Hindlimb muscle (tissue), 1 donor: ENCODE measurements at regions not wholly inside any gene's neighbourhood (a gene's known extent, or its start where the extent isn't known, plus 50 kb on each side); places are given as distances from the start of the nearest gene placed in this dataset.
"Not testable (repeated sequence)": the region's sequence is repeated elsewhere in the genome, so short reads cannot be mapped to it uniquely, and the experiment has no call there.

ENCODE experiments used
- DNase-seq: peaks from one replicate; pipeline ENCODE4 v3.0.0-alpha.2; 2013

DNA sequence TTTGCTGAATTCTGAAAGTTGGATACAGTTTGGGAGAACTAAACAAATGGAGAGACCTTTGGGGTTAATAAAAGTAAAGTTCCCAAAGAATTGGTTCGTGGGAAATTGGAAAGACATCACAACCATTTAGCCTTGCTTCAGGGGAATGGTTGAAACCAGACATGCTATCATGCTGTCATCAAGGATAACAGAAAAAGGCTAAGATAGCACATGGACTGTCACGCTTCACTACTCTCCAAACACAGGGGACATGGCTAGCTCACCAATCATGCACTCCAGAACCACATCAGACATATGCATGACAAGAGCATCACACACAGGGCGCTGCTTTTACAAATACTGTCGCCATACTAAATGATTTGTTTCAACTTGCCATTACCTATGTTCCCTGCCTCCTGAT is 671.7 kb upstream of the ROBO1 start:
- DNase-seq: no peak

DNA sequence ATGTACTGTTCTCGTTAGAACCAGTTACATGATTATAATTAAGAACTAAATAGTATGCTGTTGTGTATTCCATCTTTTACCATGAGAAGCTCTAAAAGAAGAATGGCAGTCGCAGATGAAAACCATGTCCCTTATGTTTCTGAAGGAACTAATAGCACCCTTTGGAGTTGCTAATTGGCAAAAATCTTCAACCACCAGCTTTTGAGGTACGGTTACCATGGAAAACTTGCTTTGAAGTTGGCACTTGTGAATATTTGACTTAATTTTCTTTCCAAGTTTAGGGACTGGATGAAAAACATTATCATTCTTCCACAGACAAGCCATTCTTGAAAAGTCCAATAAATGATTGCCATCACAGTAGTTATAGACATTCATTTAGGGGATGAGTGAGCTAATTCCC is 666.6 kb upstream of the ROBO1 start:
- no peak for DNase-seq

DNA sequence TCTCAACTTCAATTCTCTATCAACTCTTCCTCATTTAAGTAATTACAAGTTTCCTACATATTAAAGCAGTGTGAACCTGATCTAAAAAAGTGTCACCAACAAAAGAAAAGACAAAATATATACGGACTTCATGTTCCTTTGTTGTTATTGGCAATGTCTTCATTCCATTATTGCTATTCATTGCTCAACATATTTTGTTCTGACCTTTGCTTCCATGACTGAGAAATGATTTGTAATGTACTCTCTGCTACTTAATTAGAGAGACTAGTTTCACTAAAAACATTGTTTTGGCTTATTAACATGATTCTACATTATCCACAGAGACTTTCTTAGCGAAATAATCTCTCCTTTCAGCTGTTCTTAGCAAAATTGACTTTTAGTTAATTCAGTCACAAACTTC is 657.2 kb upstream of the ROBO1 start:
- no peak for DNase-seq

DNA sequence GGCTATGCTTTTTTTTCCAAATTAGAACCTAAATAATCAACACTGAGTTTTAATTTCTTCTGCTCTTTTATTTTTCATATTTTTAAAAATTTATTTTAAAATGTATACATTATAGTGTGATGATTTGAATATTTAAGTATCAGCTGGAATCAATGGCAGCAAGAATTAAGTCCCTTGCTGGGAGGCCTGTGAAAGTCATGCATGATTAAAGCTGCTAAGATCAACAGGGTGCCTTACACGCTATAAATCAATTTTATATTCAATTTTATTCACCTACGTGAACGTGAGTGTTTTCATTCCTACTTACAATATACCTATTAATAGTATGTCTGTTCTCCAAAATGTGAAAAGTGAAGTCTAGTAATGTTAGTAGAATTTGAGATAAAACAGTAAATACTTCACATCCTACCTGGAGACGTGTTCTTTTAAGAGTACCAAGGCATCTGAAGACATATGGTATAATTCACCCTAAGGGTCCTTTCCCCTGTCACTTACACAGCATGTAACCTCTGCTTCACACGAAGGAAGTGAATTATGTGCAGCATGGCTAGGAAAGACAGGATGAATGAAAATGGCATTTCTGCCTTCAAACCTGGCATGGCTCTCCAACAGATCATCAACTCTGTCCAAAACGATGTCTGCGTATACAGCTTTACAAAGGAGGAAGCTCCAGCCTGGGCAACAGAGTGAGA is 640.4 kb upstream of the ROBO1 start:
- no peak for DNase-seq

DNA sequence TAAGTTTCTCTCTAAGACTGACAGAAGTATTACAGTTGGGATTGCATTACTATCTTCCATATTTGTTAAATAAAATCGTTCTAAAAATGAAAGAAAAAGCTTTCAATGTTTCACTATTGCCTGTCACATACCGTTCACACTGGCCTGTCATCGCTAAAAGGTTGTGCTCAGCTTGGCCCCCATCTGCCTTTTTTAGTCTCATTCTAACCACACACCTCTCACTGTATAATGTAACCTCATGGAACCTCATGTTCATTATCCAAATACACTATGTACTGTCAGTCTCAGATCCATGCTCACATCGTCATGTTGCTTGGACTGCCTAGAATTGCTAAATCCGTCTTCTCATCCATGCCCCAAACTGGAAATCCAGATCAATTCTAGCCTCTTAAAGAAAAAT is 637.8 kb upstream of the ROBO1 start:
- DNase-seq: no peak

DNA sequence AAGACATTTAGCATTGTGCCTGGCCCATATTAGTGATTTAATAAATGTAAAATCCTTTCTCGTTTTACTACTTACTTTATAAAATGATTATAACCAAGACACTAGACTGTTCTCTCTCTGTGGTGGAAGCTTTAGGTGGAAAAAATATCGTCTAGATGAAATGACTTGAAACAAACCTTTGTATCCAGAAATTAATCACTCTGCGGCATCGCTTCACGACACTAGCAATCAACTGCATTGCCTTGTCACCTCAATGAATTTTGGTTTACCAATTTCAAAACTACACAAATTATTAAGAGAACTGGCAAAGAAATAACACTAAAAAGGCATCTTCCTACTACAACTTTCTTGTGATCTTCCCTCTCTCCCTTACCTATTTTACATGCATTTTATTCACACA is 627.2 kb upstream of the ROBO1 start:
- DNase-seq: no peak

DNA sequence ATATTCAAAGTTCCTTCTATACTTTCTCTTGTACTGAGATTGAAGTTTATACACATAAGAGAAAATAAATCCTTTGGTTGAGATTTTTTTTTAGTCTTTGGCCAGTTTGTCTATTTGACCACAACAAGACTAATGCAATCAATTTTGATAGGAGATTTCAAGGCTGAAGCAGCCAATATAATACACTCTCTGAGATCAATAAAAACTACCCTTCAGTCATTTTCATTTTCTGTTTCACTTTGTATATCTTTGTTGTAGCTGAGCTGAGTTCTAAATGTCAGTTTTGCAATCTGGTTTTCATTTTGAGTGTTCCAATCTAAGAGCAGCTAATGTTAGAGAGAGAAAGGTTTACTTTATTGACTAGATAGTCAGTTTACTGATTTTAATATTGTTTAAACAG is 623.8 kb upstream of the ROBO1 start:
- DNase-seq: no peak

DNA sequence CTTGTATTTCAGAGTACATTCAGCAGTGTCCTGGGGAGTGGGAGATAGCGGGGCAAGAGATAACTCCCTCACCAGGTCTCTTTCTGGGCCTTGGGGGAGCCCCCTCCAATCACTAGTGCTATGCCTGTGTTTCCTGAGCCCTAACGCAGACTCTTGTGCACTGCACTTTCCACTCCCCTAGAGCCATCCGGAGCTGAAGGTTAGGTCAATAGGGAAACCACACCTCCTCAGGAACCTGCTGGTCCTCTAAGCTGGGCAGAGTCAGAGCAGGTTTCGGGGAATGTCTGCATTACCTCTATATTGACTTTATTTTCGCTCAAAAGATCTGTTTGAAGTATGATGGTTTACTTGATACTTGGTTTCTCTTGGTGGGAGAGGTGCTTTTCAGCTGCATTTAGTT is 617.0 kb upstream of the ROBO1 start:
- no peak for DNase-seq

DNA sequence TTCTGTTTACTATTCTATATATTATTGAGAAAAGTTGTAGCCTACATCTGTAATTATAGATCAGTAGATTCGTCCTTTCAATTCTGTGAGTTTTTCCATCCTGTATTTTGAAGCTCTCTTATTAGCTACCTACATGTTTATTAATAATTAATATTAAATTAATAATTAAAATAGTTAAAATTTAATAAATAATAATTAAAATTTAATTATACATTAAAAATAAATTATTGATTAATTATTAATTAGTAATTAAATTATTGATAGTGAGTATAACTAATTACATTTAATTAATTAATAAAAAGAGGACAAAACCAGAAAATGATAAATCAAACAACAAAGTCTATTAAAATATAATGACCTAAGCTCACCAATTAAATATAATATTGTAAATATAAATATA is 606.6 kb upstream of the ROBO1 start:
- no peak for DNase-seq

DNA sequence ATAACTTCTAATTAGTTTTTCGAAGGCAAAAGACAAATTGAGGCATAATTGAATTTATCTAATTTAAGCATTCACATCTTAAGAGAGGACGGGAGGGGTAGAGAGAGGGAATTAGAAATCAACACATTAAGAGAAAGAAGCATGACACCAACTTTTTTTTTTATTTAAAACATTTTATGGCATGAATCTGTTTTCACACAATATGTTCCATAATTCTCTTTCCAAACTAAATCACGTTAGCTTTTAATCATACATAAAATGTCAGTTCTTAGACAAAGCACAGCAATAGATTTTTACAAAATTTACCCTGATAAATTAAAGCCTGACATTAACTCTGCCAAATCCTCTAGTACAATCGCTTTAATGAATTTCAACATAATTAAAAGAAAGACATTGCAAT is 600.8 kb upstream of the ROBO1 start:
- DNase-seq: no peak

DNA sequence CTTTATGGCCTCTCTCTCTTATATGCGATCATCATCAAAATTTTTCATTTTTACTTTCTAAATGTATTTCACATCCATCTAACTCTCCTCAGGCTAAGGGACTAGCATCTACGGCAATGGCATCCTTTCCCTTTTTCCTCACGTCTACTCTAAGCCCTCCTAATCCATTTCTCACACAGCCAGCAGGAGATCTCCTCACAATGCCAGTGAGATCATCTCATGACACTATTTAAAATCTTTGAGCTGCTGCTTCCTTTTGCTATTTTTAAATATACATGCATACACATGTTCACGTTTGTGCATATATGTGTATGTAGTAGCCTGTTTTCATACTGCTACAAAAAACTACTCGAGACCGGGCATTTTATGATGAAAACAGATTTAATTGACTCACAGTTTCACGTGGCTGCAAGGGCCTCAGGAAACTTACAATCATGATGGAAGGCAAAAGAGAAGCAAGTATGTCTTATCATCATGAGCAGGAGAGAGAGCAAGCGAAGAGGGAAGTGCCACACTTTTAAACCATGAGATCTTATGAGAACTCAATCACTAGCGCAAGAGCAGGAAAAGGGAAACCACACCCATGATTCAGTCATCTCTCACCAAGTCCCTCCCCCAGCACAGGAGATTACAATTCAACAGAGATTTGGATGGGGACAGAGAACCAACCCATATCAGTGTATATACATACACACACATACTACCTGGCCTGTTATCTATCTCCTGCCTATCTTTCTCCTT is 599.2 kb upstream of the ROBO1 start:
- DNase-seq: no peak

DNA sequence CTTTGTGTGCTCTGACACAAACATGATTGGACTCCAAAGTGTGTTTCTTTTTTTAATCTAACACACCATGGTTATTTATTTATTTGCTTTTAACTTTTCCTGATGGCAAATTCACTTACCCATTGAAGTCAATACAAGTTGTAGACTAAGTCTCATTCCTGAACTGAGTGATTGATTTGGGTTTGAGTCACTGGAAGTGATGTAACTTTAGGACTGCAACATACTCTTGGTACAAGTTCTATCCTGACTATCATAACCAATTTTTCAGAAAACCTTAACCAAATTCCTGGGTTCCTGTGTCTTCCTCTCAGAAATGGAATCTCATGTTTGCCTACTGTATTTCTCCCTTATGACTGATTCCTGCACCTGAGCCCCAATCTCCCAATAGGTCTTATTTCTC is 590.0 kb upstream of the ROBO1 start:
- no peak for DNase-seq

DNA sequence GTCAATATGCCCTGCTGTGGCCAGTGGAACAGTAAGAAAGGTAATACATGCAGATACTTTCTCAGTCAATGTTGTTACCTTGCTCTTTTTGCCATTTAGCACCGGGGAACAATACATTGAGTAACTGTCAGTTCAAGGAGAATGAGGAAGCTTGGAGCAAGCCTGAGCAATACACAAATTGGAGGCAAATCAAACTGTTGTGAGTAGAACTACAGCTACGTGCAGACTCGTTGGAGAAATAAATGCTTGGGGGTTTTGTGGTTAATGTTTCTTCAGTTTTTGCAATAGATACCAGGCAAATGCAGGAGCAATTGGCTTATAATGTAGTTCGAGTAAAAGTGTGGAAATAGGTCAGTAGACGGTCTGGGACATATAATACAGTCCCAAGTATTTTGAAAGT is 587.3 kb upstream of the ROBO1 start:
- no peak for DNase-seq

DNA sequence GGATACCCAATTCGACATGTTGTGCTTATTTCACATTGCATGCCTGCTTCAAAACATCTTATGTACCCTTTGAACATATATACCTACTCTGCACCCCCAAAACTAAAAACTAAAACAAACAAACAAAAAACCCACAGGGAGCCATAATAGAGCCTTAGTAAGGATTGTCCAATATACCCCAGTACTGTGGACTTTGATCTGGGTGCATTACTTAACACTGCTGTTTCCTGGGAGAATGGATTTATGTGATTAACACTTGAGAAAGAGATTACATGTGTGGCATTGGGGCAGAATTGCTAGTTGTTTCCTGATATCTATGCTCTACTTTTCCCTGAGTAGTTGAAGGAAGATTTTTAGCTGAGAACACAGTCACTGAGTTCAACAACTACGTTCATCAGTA is 583.4 kb upstream of the ROBO1 start:
- DNase-seq: no peak

DNA sequence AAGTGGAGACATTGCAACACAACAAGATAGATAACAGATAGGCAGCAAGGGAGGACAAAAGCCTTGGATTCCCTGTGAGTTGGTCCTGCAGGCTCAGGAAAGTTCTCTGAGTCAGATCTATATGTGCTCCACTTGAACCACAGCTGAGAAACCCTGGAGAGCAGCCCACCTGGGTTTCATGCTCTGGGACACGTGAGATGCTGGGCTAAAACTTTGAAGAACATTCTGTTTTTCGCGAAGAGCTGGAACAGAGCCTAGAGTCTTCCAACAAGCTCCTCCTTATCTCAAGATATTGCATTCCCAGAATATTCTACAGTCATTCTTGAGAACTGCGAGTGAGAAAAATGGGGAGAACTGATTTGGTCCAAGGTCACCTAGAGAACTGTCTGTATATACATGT is 583.0 kb upstream of the ROBO1 start:
- DNase-seq: no peak

DNA sequence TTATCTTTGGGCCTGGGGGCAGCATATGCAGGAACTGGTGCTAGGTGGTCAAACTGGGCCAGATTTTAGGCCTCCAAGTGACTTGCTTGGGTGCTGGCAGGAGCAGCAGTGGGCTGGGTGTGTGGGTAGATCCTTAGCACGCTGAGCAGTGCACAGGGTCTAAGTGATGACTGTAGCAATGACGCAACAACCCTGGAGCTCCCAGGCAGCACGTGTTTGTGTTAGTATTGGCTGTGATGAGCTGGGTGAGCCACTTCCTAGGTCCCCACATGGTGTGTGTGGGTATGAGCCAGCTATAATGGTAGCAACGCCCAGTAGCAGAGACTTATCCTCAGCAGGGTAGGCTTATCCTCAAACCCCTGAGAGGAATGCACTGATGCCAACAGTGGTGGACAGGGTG is 570.6 kb upstream of the ROBO1 start:
- DNase-seq: no peak

DNA sequence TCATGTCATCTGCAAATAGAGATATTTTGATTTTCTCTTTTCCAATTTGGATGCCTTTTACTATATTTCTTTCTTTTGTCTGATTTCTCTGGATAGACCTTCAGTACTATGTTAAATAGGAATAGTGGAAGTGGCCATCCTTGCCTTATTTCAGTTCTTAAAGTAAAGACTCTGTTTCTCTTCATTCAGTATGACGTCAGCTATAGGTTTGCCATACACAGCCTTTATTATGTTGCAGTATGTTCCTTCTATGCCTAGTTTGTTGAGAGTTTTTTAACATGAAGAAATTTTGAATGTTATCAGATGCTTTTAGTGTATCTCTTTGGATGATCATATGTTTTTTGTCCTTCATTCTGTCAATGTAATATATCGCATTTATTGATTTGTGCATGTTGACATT is 566.7 kb upstream of the ROBO1 start:
- no peak for DNase-seq

DNA sequence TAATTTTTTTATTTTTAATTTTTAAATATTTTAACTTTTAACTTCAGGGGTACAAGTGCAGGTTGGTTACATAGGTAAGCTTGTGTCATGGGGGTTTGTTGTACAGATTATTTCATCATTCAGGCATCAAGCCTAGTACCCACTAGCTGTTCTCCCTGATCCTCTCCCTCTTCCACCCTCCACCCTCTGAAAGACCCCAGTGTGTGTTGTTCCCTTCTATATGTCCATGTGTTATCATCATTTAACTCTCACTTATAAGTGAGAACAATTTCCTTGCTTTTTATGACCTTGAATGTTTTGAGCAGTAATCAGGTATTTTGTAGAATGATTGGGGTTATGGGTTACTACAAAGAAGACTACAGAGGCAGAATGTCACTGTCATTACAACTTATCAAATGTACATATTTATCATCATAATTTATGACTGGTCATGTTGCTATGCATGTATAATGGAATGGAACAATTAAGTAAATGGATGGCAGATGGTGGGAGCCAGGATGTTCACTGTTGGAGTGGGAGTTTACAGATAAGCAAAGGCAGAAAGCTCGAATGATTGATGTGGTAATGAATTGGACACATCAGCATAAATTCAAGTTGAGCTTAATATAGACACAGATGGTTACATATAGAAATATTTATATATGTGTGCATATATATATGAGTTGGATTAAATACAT is 563.8 kb upstream of the ROBO1 start:
- no peak for DNase-seq

DNA sequence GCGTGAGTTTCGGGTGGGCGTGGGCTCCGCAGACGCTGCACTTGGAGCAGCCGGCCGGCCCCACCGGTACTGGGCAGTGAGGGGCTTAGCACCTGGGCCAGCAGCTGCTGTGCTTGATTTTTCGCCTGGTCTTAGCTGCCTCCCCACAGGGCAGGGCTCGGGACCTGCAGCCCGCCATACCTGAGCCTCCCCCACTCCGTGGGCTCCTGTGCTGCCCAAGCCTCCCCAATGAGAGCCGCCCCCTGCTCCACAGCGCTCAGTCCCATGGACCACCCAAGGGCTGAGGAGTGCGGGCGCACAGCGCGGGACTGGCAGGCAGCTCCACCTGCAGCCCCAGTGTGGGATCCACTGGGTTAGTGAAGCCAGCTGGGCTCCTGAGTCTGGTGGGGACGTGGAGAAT is 546.7 kb upstream of the ROBO1 start:
- DNase-seq: not testable (repeated sequence)

DNA sequence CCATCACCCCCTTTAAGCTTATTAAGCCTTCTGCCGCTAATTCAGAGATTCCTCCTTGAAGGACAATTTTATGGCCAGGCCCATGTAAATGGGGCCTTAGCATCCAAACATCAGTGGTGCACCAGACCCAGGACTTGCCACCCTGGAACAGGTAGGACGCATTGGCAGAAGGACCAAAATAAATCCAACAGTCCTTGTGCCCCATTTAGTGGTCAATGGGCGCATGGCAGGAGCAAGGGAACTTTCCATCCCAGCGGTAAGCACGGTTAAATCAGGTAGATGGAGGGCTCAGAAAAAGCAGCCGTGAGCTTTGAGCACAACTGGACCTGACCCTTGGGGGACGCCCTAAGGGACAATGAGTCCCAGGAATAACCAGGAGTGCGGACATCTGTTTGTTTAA is 540.8 kb upstream of the ROBO1 start:
- DNase-seq: no peak

DNA sequence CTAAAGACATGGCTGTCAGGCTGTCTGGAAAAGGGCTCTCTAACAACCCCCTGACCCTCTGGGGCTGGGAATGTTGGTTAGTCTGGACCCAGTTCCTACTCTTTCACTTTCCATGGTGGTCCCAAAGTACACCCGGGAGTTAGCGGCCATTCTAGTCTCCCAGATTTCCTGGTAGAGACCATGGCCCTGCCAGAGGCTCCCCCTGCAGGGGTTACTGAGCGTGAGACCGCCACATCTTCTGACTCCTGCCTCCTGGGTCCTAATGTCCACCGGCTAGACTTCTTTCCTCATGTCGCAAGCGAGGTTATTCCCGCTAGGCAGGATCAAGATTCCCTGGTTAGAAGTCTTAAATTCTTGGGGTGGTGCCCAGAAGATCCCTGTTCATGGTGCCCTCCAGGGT is 540.0 kb upstream of the ROBO1 start:
- no peak for DNase-seq

DNA sequence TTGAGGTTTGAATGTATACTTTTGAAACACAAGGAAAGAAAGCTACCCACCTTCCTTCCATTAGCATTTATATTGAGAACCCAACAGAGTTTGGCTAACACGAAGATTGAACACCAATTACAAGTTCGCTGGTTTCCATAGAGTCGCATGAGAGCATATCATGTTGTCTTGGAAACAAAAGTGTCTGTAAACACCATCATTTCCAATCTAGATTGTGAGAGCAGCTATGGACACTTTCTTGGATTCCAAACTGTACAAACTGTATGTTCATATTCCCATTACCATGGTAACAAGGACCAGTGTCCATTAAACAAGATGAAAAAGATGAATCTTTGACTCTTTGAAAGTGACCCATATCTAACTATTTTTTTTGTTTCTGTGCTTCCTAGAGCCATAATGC is 529.9 kb upstream of the ROBO1 start:
- no peak for DNase-seq

DNA sequence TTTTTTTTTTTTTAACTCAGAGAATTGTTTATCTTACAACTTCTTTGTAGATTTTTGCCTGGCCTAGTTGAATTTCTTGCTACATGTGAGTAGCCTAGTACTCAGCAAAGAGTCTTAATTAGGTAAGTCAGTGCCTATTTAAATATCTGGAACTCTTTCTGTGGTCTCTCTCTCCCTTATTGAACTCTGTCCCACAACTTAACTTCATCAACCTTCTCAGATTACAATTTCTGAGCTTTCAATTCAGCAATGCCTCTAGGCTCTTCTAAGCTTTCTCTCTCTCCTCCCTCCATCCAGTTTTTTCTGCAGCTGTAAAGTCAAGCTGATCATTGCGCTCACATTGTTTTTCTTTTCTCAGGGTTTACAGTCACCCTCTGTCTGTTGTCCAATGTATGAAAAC is 517.6 kb upstream of the ROBO1 start:
- DNase-seq: no peak

DNA sequence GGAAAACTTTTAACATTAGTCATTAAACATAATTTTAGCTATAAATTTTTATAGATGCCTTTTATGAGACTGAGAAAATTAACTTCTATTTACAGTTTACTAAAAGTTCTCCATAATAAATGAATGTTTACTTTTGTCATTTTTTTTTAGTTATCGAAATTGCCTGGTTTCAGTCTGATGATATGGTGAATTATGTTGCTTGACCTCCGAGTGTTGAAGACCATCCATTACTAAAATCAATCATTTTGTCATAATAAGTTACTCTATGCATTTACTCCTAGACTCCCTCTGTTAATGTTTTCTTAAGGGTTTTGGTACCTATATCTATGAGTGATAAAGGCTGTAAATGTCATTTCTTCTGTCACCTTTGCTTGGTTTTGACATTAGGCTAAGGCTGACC is 516.0 kb upstream of the ROBO1 start:
- DNase-seq: no peak
